Brain microvascular endothelial cell (primary cell): ENCODE measurements at regions not wholly inside any gene's neighbourhood (a gene's known extent, or its start where the extent isn't known, plus 50 kb on each side); places are given as distances from the start of the nearest gene placed in this dataset.

ENCODE experiments used
- DNase-seq: peaks from one replicate; pipeline ENCODE4 v3.0.0-alpha.2; 2020
- H3K27ac ChIP-seq: fragments of 250-450 bp; sonication (Bioruptor Pico); 2 replicates; pipeline ENCODE4 v1.5.1; 2020; ENCODE audit warnings: mild to moderate bottlenecking, moderate library complexity
- H3K27me3 ChIP-seq: fragments of 250-450 bp; sonication (Bioruptor Pico); replicated peaks from 2 replicates; pipeline ENCODE4 v1.5.1; 2020; ENCODE audit warnings: mild to moderate bottlenecking
- H3K36me3 ChIP-seq: fragments of 250-450 bp; sonication (Bioruptor Pico); replicated peaks from 2 replicates; pipeline ENCODE4 v1.5.1; 2020; ENCODE audit warnings: mild to moderate bottlenecking
- H3K4me3 ChIP-seq: 2 replicates; pipeline ENCODE4 v1.5.1; 2011; ENCODE audit warnings: low read depth, mild to moderate bottlenecking, control low read depth, low read length, moderate library complexity
- CTCF ChIP-seq: IDR thresholded peaks from 2 replicates; pipeline ENCODE4 v1.5.1; 2011; ENCODE audit warnings: low read depth, mild to moderate bottlenecking, moderate library complexity, low read length, control low read depth, inconsistent platforms; ENCODE audit errors: missing control alignments
- in situ Hi-C: cut with HindIII; loops from 2 replicates; pipeline ENCODE4 v1.10.0; 2017; ENCODE audit warnings: low sequenced_read_pairs, low pct_ligation_motif_present

GRCh38 chr2:64362562-64363026 is 91.4 kb upstream of the LGALSL start:
- H3K36me3 ChIP-seq, result no peaks in the 10 kb centered on the region
- in situ Hi-C loops, result no loop called here
- peaks cover 7% of the 10 kb centered on the region for H3K27me3 ChIP-seq
- no peak for TF ChIP-seq CTCF
- DNase-seq, result no peak
- no peak overlapping the region for H3K4me3 ChIP-seq
- no peak overlapping the region for H3K27ac ChIP-seq

GRCh38 chr2:64363140-64363539 is 90.8 kb upstream of the LGALSL start:
- Histone ChIP-seq H3K27ac (no peak overlapping the region), H3K36me3 (no peaks in the 10 kb centered on the region), H3K4me3 (no peak overlapping the region), H3K27me3 (peaks cover 7% of the 10 kb centered on the region)
- TF ChIP-seq CTCF, result no peak
- no peak for DNase-seq
- in situ Hi-C loops, result no loop called here

- no peak overlapping the region for H3K27ac ChIP-seq
Measured at GRCh38 chr2:64363848-64364247, 90.1 kb upstream of the LGALSL start.

GRCh38 chr2:64367444-64368232 is 86.3 kb upstream of the LGALSL start:
- in situ Hi-C loops, result no loop called here
- TF ChIP-seq CTCF, result no peak
- no peak overlapping the region for H3K4me3 ChIP-seq
- H3K27ac ChIP-seq, result no peak overlapping the region
- no peaks in the 10 kb centered on the region for H3K36me3 ChIP-seq
- peaks cover 7% of the 10 kb centered on the region for H3K27me3 ChIP-seq
- DNase-seq, result no peak

More at GRCh38 chr2:64363848-64364247, 90.1 kb upstream of the LGALSL start:
- DNase-seq, result no peak
- TF ChIP-seq CTCF, result peak; percentile 7
- H3K36me3 ChIP-seq, result no peaks in the 10 kb centered on the region
- in situ Hi-C loops, result no loop called here
- no peak overlapping the region for H3K4me3 ChIP-seq
- peaks cover 7% of the 10 kb centered on the region for H3K27me3 ChIP-seq

- no peak for TF ChIP-seq CTCF
- Histone ChIP-seq H3K27ac (no peak overlapping the region), H3K4me3 (no peak overlapping the region), H3K36me3 (no peaks in the 10 kb centered on the region), H3K27me3 (peaks cover 5% of the 10 kb centered on the region)
- in situ Hi-C loops, result no loop called here
- DNase-seq, result no peak
Measured at GRCh38 chr2:64369706-64370105, 84.3 kb upstream of the LGALSL start.
